ENCODE measurements at regions not wholly inside any gene's neighbourhood (a gene's known extent, or its start where the extent isn't known, plus 50 kb on each side); places are given as distances from the start of the nearest gene placed in this dataset.
"Not testable (repeated sequence)": the region's sequence is repeated elsewhere in the genome, so short reads cannot be mapped to it uniquely, and the experiment has no call there.

- Histone ChIP-seq H3K4me3 (ENCODE audit: low read length) (no peak overlapping the region), H3K27me3 (ENCODE audit: insufficient read depth, low read depth, low read length) (no peaks in the 10 kb centered on the region), H3K79me2 (replicated peaks; ENCODE audit: insufficient read depth, low read length) (no peaks in the 10 kb centered on the region), H3K36me3 (ENCODE audit: insufficient read depth, low read length) (no peaks in the 10 kb centered on the region), H3K9me2 (ENCODE audit: insufficient read depth, low read length) (no peaks in the 10 kb centered on the region), H4K20me1 (ENCODE audit: insufficient read depth) (no peaks in the 10 kb centered on the region), H3K4me2 (ENCODE audit: low read length) (no peak overlapping the region), H3F3A (ENCODE audit: insufficient read depth, low read length, poor library complexity, severe bottlenecking) (no peaks in the 10 kb centered on the region), H2AFZ (ENCODE audit: low read depth, low read length) (no peak overlapping the region), H3K9ac (ENCODE audit: low read length) (no peak overlapping the region), H3K27ac (ENCODE audit: low read length) (no peak overlapping the region), H3K9me3 (ENCODE audit: low read length) (no peaks in the 10 kb centered on the region)
- TF ChIP-seq EZH2 (IDR thresholded peaks at IDR 0.05; ENCODE audit: borderline replicate concordance, insufficient read depth, low read length, poor library complexity, severe bottlenecking) (no peak), REST (IDR thresholded peaks at IDR 0.05; ENCODE audit: borderline replicate concordance) (no peak), RAD21 (conservative IDR thresholded peaks at IDR 0.05) (no peak), POLR2AphosphoS5 (IDR thresholded peaks at IDR 0.05) (no peak), TAF1 (IDR thresholded peaks at IDR 0.05; ENCODE audit: low read depth) (no peak), MXI1 (conservative IDR thresholded peaks at IDR 0.05; ENCODE audit: poor library complexity, severe bottlenecking) (no peak), EP300 (conservative IDR thresholded peaks at IDR 0.05; ENCODE audit: poor library complexity, severe bottlenecking) (no peak), SMC3 (conservative IDR thresholded peaks at IDR 0.05; ENCODE audit: poor library complexity) (no peak)
- TF ChIP-seq, protein P1, sequence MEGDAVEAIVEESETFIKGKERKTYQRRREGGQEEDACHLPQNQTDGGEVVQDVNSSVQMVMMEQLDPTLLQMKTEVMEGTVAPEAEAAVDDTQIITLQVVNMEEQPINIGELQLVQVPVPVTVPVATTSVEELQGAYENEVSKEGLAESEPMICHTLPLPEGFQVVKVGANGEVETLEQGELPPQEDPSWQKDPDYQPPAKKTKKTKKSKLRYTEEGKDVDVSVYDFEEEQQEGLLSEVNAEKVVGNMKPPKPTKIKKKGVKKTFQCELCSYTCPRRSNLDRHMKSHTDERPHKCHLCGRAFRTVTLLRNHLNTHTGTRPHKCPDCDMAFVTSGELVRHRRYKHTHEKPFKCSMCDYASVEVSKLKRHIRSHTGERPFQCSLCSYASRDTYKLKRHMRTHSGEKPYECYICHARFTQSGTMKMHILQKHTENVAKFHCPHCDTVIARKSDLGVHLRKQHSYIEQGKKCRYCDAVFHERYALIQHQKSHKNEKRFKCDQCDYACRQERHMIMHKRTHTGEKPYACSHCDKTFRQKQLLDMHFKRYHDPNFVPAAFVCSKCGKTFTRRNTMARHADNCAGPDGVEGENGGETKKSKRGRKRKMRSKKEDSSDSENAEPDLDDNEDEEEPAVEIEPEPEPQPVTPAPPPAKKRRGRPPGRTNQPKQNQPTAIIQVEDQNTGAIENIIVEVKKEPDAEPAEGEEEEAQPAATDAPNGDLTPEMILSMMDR (IDR thresholded peaks at IDR 0.05; ENCODE audit: poor library complexity, severe bottlenecking): no peak
Measured at GRCh38 chr14:28245216-28245615, 521.4 kb upstream of the FOXG1 start.

GRCh38 chr14:28247491-28247890, 519.1 kb upstream of the FOXG1 start:
- no peaks in the 10 kb centered on the region for H4K20me1 ChIP-seq (ENCODE audit: insufficient read depth)
- no peaks in the 10 kb centered on the region for H3K9me2 ChIP-seq (ENCODE audit: insufficient read depth, low read length)
- H3K9ac ChIP-seq (ENCODE audit: low read length): no peak overlapping the region
- no peak overlapping the region for H3K4me3 ChIP-seq (ENCODE audit: low read length)
- H2AFZ ChIP-seq (ENCODE audit: low read depth, low read length): no peak overlapping the region
- H3K9me3 ChIP-seq (ENCODE audit: low read length): no peaks in the 10 kb centered on the region
- H3F3A ChIP-seq (ENCODE audit: insufficient read depth, low read length, poor library complexity, severe bottlenecking): no peaks in the 10 kb centered on the region
- no peak overlapping the region for H3K27ac ChIP-seq (ENCODE audit: low read length)
- no peaks in the 10 kb centered on the region for H3K36me3 ChIP-seq (ENCODE audit: insufficient read depth, low read length)
- no peak overlapping the region for H3K4me2 ChIP-seq (ENCODE audit: low read length)
- TF ChIP-seq REST (IDR thresholded peaks at IDR 0.05; ENCODE audit: borderline replicate concordance) (no peak), EZH2 (IDR thresholded peaks at IDR 0.05; ENCODE audit: borderline replicate concordance, insufficient read depth, low read length, poor library complexity, severe bottlenecking) (no peak), MXI1 (conservative IDR thresholded peaks at IDR 0.05; ENCODE audit: poor library complexity, severe bottlenecking) (no peak), EP300 (conservative IDR thresholded peaks at IDR 0.05; ENCODE audit: poor library complexity, severe bottlenecking) (no peak), RAD21 (conservative IDR thresholded peaks at IDR 0.05) (no peak), TAF1 (IDR thresholded peaks at IDR 0.05; ENCODE audit: low read depth) (no peak), POLR2AphosphoS5 (IDR thresholded peaks at IDR 0.05) (no peak), SMC3 (conservative IDR thresholded peaks at IDR 0.05; ENCODE audit: poor library complexity) (no peak)
- TF ChIP-seq, protein P1 (IDR thresholded peaks at IDR 0.05; ENCODE audit: poor library complexity, severe bottlenecking): no peak
- no peaks in the 10 kb centered on the region for H3K27me3 ChIP-seq (ENCODE audit: insufficient read depth, low read depth, low read length)
- no peaks in the 10 kb centered on the region for H3K79me2 ChIP-seq (replicated peaks; ENCODE audit: insufficient read depth, low read length)

DNA sequence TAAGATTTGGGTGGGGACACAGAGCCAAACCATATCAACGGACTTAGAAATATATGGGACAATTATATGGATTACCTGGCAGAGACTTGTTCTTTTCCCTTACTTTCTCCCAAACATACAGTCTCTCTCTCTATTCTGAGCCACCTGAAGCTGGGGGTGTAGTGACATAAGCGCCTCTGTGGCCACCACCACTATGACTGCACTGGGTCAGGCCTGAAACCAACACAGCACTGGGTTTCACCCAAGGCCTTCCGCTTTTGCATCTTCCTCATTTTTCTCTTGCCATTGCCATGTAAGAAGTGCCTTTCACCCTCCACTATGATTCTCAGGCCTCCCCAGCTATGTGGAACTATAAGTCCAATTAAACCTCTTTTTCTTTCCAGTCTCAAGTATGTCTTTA, 514.5 kb upstream of the FOXG1 start:
- H2AFZ ChIP-seq (ENCODE audit: low read depth, low read length); H3K4me3 ChIP-seq (ENCODE audit: low read length); H3K9ac ChIP-seq (ENCODE audit: low read length); H3K9me3 ChIP-seq (ENCODE audit: low read length); H3F3A ChIP-seq (ENCODE audit: insufficient read depth, low read length, poor library complexity, severe bottlenecking); H4K20me1 ChIP-seq (ENCODE audit: insufficient read depth); H3K27ac ChIP-seq (ENCODE audit: low read length); H3K79me2 ChIP-seq (replicated peaks; ENCODE audit: insufficient read depth, low read length); H3K36me3 ChIP-seq (ENCODE audit: insufficient read depth, low read length); H3K9me2 ChIP-seq (ENCODE audit: insufficient read depth, low read length); H3K27me3 ChIP-seq (ENCODE audit: insufficient read depth, low read depth, low read length); H3K4me2 ChIP-seq (ENCODE audit: low read length): not testable (repeated sequence)
